ENCODE measurements at regions not wholly inside any gene's neighbourhood (a gene's known extent, or its start where the extent isn't known, plus 50 kb on each side); places are given as distances from the start of the nearest gene placed in this dataset.
A peak's percentile ranks its signal among the peaks of the same experiment; 100 is the strongest.

GRCh38 chr1:60850084-60850483, 232.3 kb upstream of the NFIA start:
- Histone ChIP-seq H2BK15ac (ENCODE audit: low read length) (no peak overlapping the region), H3K27me3 (ENCODE audit: control insufficient read depth in 3 of 3, insufficient read depth in 3 of 3, low read depth in 1 of 3, low read length in 3 of 3) (no peaks in the 10 kb centered on the region), H3K4me3 (ENCODE audit: low read length in 2 of 2) (no peak overlapping the region), H3K4ac (ENCODE audit: low read length) (no peak overlapping the region), H3K9me3 (replicated peaks in 1 of 2; ENCODE audit: control insufficient read depth in 2 of 2, insufficient read depth in 1 of 2, low read depth in 1 of 2, low read length in 2 of 2) (no peaks in the 10 kb centered on the region), H3K4me1 (ENCODE audit: control insufficient read depth in 2 of 2, insufficient read depth in 1 of 2, low read depth in 1 of 2, low read length in 2 of 2) (no peaks in the 10 kb centered on the region), H3K23ac (ENCODE audit: low read depth, low read length, poor library complexity) (no peak overlapping the region), H2BK5ac (ENCODE audit: low read length) (no peak overlapping the region), H3K79me1 (ENCODE audit: low read depth, low read length) (no peaks in the 10 kb centered on the region), H4K91ac (ENCODE audit: low read depth, low read length, poor library complexity) (no peak overlapping the region), H3K14ac (ENCODE audit: low read length) (no peak overlapping the region), H3K18ac (ENCODE audit: low read length) (no peak overlapping the region), H3K4me2 (ENCODE audit: insufficient read depth, low read length, poor library complexity, severe bottlenecking) (no peak overlapping the region), H2AFZ (ENCODE audit: low read length) (no peak overlapping the region), H2BK12ac (ENCODE audit: low read length) (no peak overlapping the region), H2BK120ac (ENCODE audit: low read depth, low read length) (no peak overlapping the region), H3K27ac (replicated peaks; ENCODE audit: low read length) (no peak overlapping the region), H3K9ac (ENCODE audit: low read depth, low read length, poor library complexity) (no peak overlapping the region), H2AK5ac (ENCODE audit: low read depth, low read length) (no peak overlapping the region), H3K36me3 (replicated peaks in 1 of 2; ENCODE audit: control insufficient read depth in 2 of 2, insufficient read depth in 2 of 2, low read length in 2 of 2) (no peaks in the 10 kb centered on the region), H4K8ac (ENCODE audit: low read depth, low read length) (no peak overlapping the region)
- DNase-seq (ENCODE audit: low spot score), result no peak
- WGBS, 2 donors (ENCODE audit: extremely low coverage in 2 of 2, insufficient read length in 2 of 2, insufficient replicate concordance in 1 of 2), result no CpG with 5 or more reads among the region's 1 CpG

GRCh38 chr1:60849401-60849800, 233.0 kb upstream of the NFIA start:
- no peak overlapping the region for H2AFZ ChIP-seq (ENCODE audit: low read length)
- H3K18ac ChIP-seq (ENCODE audit: low read length), result no peak overlapping the region
- H3K9ac ChIP-seq (ENCODE audit: low read depth, low read length, poor library complexity), result no peak overlapping the region
- no peak overlapping the region for H2BK15ac ChIP-seq (ENCODE audit: low read length)
- H2BK120ac ChIP-seq (ENCODE audit: low read depth, low read length), result no peak overlapping the region
- H2BK12ac ChIP-seq (ENCODE audit: low read length), result no peak overlapping the region
- H3K4me1 ChIP-seq (ENCODE audit: control insufficient read depth in 2 of 2, insufficient read depth in 1 of 2, low read depth in 1 of 2, low read length in 2 of 2), result no peaks in the 10 kb centered on the region
- H4K91ac ChIP-seq (ENCODE audit: low read depth, low read length, poor library complexity), result no peak overlapping the region
- no peak overlapping the region for H3K14ac ChIP-seq (ENCODE audit: low read length)
- no peaks in the 10 kb centered on the region for H3K27me3 ChIP-seq (ENCODE audit: control insufficient read depth in 3 of 3, insufficient read depth in 3 of 3, low read depth in 1 of 3, low read length in 3 of 3)
- H3K27ac ChIP-seq (replicated peaks; ENCODE audit: low read length), result no peak overlapping the region
- H3K23ac ChIP-seq (ENCODE audit: low read depth, low read length, poor library complexity), result no peak overlapping the region
- no peaks in the 10 kb centered on the region for H3K9me3 ChIP-seq (replicated peaks in 1 of 2; ENCODE audit: control insufficient read depth in 2 of 2, insufficient read depth in 1 of 2, low read depth in 1 of 2, low read length in 2 of 2)
- no peaks in the 10 kb centered on the region for H3K36me3 ChIP-seq (replicated peaks in 1 of 2; ENCODE audit: control insufficient read depth in 2 of 2, insufficient read depth in 2 of 2, low read length in 2 of 2)
- no peak overlapping the region for H3K4me2 ChIP-seq (ENCODE audit: insufficient read depth, low read length, poor library complexity, severe bottlenecking)
- H3K79me1 ChIP-seq (ENCODE audit: low read depth, low read length), result no peaks in the 10 kb centered on the region
- H4K8ac ChIP-seq (ENCODE audit: low read depth, low read length), result no peak overlapping the region
- no peak overlapping the region for H3K4me3 ChIP-seq (ENCODE audit: low read length in 2 of 2)
- no peak overlapping the region for H3K4ac ChIP-seq (ENCODE audit: low read length)
- H2BK5ac ChIP-seq (ENCODE audit: low read length), result no peak overlapping the region
- H2AK5ac ChIP-seq (ENCODE audit: low read depth, low read length), result no peak overlapping the region
- DNase-seq (ENCODE audit: low spot score), result no peak

GRCh38 chr1:60848583-60849188, 233.7 kb upstream of the NFIA start:
- Histone ChIP-seq H3K4ac (ENCODE audit: low read length) (no peak overlapping the region), H3K4me3 (ENCODE audit: low read length in 2 of 2) (no peak overlapping the region), H3K4me2 (ENCODE audit: insufficient read depth, low read length, poor library complexity, severe bottlenecking) (no peak overlapping the region), H3K9me3 (replicated peaks in 1 of 2; ENCODE audit: control insufficient read depth in 2 of 2, insufficient read depth in 1 of 2, low read depth in 1 of 2, low read length in 2 of 2) (no peaks in the 10 kb centered on the region), H2AFZ (ENCODE audit: low read length) (no peak overlapping the region), H2BK15ac (ENCODE audit: low read length) (no peak overlapping the region), H2BK5ac (ENCODE audit: low read length) (no peak overlapping the region), H3K9ac (ENCODE audit: low read depth, low read length, poor library complexity) (no peak overlapping the region), H3K4me1 (ENCODE audit: control insufficient read depth in 2 of 2, insufficient read depth in 1 of 2, low read depth in 1 of 2, low read length in 2 of 2) (no peaks in the 10 kb centered on the region), H3K27me3 (ENCODE audit: control insufficient read depth in 3 of 3, insufficient read depth in 3 of 3, low read depth in 1 of 3, low read length in 3 of 3) (no peaks in the 10 kb centered on the region), H3K18ac (ENCODE audit: low read length) (no peak overlapping the region), H2AK5ac (ENCODE audit: low read depth, low read length) (no peak overlapping the region), H2BK12ac (ENCODE audit: low read length) (no peak overlapping the region), H3K36me3 (replicated peaks in 1 of 2; ENCODE audit: control insufficient read depth in 2 of 2, insufficient read depth in 2 of 2, low read length in 2 of 2) (no peaks in the 10 kb centered on the region), H3K23ac (ENCODE audit: low read depth, low read length, poor library complexity) (no peak overlapping the region), H4K8ac (ENCODE audit: low read depth, low read length) (no peak overlapping the region), H3K79me1 (ENCODE audit: low read depth, low read length) (no peaks in the 10 kb centered on the region), H3K14ac (ENCODE audit: low read length) (no peak overlapping the region), H2BK120ac (ENCODE audit: low read depth, low read length) (no peak overlapping the region), H4K91ac (ENCODE audit: low read depth, low read length, poor library complexity) (no peak overlapping the region), H3K27ac (replicated peaks; ENCODE audit: low read length) (no peak overlapping the region)
- DNase-seq (ENCODE audit: low spot score), result peak; percentile 31
- WGBS, 2 donors (ENCODE audit: extremely low coverage in 2 of 2, insufficient read length in 2 of 2, insufficient replicate concordance in 1 of 2), result no CpG with 5 or more reads among the region's 1 CpG

GRCh38 chr1:60847855-60848582, 234.3 kb upstream of the NFIA start:
- H4K8ac ChIP-seq (ENCODE audit: low read depth, low read length), result no peak overlapping the region
- H3K9me3 ChIP-seq (replicated peaks in 1 of 2; ENCODE audit: control insufficient read depth in 2 of 2, insufficient read depth in 1 of 2, low read depth in 1 of 2, low read length in 2 of 2), result no peaks in the 10 kb centered on the region
- H3K79me1 ChIP-seq (ENCODE audit: low read depth, low read length), result no peaks in the 10 kb centered on the region
- no CpG with 5 or more reads among the region's 4 CpGs for WGBS, 2 donors (ENCODE audit: extremely low coverage in 2 of 2, insufficient read length in 2 of 2, insufficient replicate concordance in 1 of 2)
- H3K23ac ChIP-seq (ENCODE audit: low read depth, low read length, poor library complexity), result no peak overlapping the region
- H3K4ac ChIP-seq (ENCODE audit: low read length), result no peak overlapping the region
- H2AK5ac ChIP-seq (ENCODE audit: low read depth, low read length), result no peak overlapping the region
- H2BK5ac ChIP-seq (ENCODE audit: low read length), result no peak overlapping the region
- no peak overlapping the region for H3K14ac ChIP-seq (ENCODE audit: low read length)
- DNase-seq (ENCODE audit: low spot score), result no peak
- H2BK15ac ChIP-seq (ENCODE audit: low read length), result no peak overlapping the region
- no peak overlapping the region for H2BK120ac ChIP-seq (ENCODE audit: low read depth, low read length)
- H3K36me3 ChIP-seq (replicated peaks in 1 of 2; ENCODE audit: control insufficient read depth in 2 of 2, insufficient read depth in 2 of 2, low read length in 2 of 2), result no peaks in the 10 kb centered on the region
- H4K91ac ChIP-seq (ENCODE audit: low read depth, low read length, poor library complexity), result no peak overlapping the region
- H3K4me2 ChIP-seq (ENCODE audit: insufficient read depth, low read length, poor library complexity, severe bottlenecking), result no peak overlapping the region
- H3K4me1 ChIP-seq (ENCODE audit: control insufficient read depth in 2 of 2, insufficient read depth in 1 of 2, low read depth in 1 of 2, low read length in 2 of 2), result no peaks in the 10 kb centered on the region
- H2AFZ ChIP-seq (ENCODE audit: low read length), result no peak overlapping the region
- H3K27me3 ChIP-seq (ENCODE audit: control insufficient read depth in 3 of 3, insufficient read depth in 3 of 3, low read depth in 1 of 3, low read length in 3 of 3), result no peaks in the 10 kb centered on the region
- H2BK12ac ChIP-seq (ENCODE audit: low read length), result no peak overlapping the region
- no peak overlapping the region for H3K18ac ChIP-seq (ENCODE audit: low read length)
- H3K4me3 ChIP-seq (ENCODE audit: low read length in 2 of 2), result no peak overlapping the region
- no peak overlapping the region for H3K27ac ChIP-seq (replicated peaks; ENCODE audit: low read length)
- no peak overlapping the region for H3K9ac ChIP-seq (ENCODE audit: low read depth, low read length, poor library complexity)
